Hepatic stellate cell (primary cell): ENCODE measurements at regions not wholly inside any gene's neighbourhood (a gene's known extent, or its start where the extent isn't known, plus 50 kb on each side); places are given as distances from the start of the nearest gene placed in this dataset.

Experiments
- DNase-seq: peaks from one replicate; pipeline ENCODE4 v3.0.0; 2011; ENCODE audit warnings: low spot score

- no peak for DNase-seq
Observed at GRCh38 chr10:129233351-129234148, 233.5 kb upstream of the MGMT start.

- DNase-seq, result no peak
Observed at GRCh38 chr10:129236274-129236691, 230.8 kb upstream of the MGMT start.

- no peak for DNase-seq
Observed at GRCh38 chr10:129241461-129241860, 225.6 kb upstream of the MGMT start.

- DNase-seq, result no peak
Observed at GRCh38 chr10:129244298-129244697, 222.7 kb upstream of the MGMT start.

- DNase-seq, result no peak
Observed at GRCh38 chr10:129244757-129245156, 222.3 kb upstream of the MGMT start.

GRCh38 chr10:129253161-129253864 lies 213.7 kb upstream of the MGMT start:
- no peak for DNase-seq

GRCh38 chr10:129253865-129254179 lies 213.2 kb upstream of the MGMT start:
- DNase-seq, result no peak

- DNase-seq, result no peak
Observed at GRCh38 chr10:129258283-129258923, 208.6 kb upstream of the MGMT start.

- DNase-seq, result no peak
Observed at GRCh38 chr10:129259128-129259815, 207.8 kb upstream of the MGMT start.

GRCh38 chr10:129272176-129272575 lies 194.9 kb upstream of the MGMT start:
- no peak for DNase-seq

- DNase-seq, result no peak
Observed at GRCh38 chr10:129272866-129273650, 194.0 kb upstream of the MGMT start.

- DNase-seq, result no peak
Observed at GRCh38 chr10:129273860-129274259, 193.2 kb upstream of the MGMT start.

- DNase-seq, result no peak
Observed at GRCh38 chr10:129274748-129275474, 192.1 kb upstream of the MGMT start.

GRCh38 chr10:129275886-129276285 lies 191.2 kb upstream of the MGMT start:
- no peak for DNase-seq

- no peak for DNase-seq
Observed at GRCh38 chr10:129277084-129277483, 190.0 kb upstream of the MGMT start.

- DNase-seq, result no peak
Observed at GRCh38 chr10:129277841-129278240, 189.2 kb upstream of the MGMT start.

GRCh38 chr10:129278686-129279085 lies 188.4 kb upstream of the MGMT start:
- no peak for DNase-seq

- no peak for DNase-seq
Observed at GRCh38 chr10:129279446-129280154, 187.4 kb upstream of the MGMT start.

- no peak for DNase-seq
Observed at GRCh38 chr10:129280155-129280502, 186.9 kb upstream of the MGMT start.

GRCh38 chr10:129280908-129281586 lies 186.0 kb upstream of the MGMT start:
- no peak for DNase-seq
